GM19023 (cell line): ENCODE measurements at regions not wholly inside any gene's neighbourhood (a gene's known extent, or its start where the extent isn't known, plus 50 kb on each side); places are given as distances from the start of the nearest gene placed in this dataset.

ENCODE experiments used
- ATAC-seq: cut with Tn5 transposase; IDR thresholded peaks from one replicate; pipeline ENCODE4 v1.9.1; 2021; ENCODE audit warnings: mild to moderate bottlenecking, moderate library complexity; ENCODE audit not compliant: unreplicated experiment

- no peak for ATAC-seq
Observed at GRCh38 chr14:71716041-71716772, 216.0 kb upstream of the RGS6 start.

DNA sequence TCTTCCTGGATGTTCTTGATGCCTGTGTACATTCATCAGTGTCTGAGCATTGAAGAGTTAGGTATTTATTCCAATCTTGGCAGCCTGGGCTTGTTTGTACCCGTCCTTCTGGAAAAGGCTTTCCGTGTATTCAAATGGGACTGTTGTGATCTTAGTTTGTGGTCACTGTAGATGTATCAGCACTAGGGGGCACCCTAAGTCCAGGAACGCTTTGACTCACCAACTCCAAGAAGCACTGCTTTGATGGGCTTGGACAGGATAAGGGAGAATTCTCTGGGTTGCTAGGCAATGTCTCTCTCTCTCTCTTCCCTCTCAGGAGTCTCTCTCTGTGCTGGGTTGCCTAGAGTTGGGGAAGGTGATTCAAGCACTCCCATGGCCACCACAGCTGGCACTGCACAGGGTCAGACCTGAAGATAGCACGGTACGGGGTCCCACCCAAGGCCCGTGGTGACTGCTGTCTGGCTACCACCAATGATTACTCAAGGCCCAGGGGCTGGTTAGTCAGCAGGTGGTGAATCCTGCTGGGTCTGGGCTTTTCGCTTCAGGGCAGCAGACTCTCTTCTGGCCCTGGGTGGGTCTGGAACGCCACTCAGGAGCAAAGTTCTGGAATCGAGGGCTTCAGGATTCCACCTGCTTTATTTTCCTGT lies 211.1 kb upstream of the RGS6 start:
- ATAC-seq, result no peak

- ATAC-seq, result no peak
Observed at GRCh38 chr14:71721791-71722190, 210.4 kb upstream of the RGS6 start.

DNA sequence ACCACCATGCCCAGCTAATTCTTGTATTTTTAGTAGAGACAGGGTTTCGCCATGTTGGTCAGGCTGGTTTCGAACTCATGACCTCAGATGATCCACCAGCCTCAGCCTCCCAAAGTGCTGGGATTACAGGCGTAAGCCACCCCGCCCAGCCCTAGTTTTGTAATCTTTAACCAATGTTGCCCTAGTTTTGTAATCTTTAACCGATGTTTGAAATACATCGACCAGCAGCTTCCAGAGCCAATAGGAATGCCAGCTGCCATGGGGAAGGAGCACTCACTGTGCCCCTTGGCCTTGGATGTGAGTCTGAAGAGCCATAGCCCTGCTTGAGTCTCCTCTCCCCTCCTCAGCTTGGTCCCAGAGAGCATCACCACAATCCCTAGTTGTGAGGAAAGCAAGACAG lies 209.3 kb upstream of the RGS6 start:
- ATAC-seq, result no peak

GRCh38 chr14:71725922-71726579 lies 206.2 kb upstream of the RGS6 start:
- no peak for ATAC-seq

DNA sequence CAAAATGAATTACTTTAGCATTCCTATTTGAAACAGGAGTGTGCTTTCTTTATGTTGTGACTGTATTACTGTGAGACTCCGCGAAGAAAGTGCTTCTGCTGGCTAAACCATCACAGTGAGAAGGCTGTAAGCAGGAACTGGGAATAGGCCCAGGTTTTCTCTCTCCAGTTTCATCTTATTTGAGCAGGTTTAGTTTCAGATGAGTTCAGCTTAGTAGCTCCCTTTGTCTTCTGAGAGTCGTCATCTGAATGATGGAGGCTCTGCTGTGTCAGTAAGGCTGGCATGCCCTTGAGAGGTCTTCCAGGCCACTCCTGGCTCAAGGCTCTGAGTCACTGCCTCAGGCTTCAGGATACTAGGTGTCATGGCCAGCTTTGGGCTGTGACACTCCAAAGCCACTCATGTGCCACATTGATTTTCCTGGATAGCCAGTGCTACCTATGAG lies 205.6 kb upstream of the RGS6 start:
- ATAC-seq, result no peak

DNA sequence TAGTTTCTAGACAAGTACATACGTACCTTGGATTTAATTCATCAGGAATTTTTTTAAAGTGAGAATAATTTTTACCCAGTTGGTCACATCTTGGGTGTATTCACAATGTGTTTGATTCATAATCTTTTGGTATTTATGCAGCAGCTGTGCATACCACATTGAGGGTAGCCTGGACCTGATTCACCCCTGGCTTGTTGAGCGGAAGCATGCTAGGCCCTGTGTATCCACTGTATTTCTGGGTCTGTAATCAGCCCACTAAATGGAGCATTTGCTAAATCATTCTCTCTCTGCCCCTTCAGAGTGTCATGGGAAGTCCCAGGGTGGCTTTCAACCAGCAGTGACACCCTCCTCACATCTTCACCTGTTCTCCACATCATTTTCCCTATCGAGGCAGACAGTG lies 203.8 kb upstream of the RGS6 start:
- ATAC-seq, result no peak

GRCh38 chr14:71729596-71729995 lies 202.6 kb upstream of the RGS6 start:
- no peak for ATAC-seq

GRCh38 chr14:71730471-71730870 lies 201.8 kb upstream of the RGS6 start:
- no peak for ATAC-seq

GRCh38 chr14:71731096-71731495 lies 201.1 kb upstream of the RGS6 start:
- ATAC-seq, result no peak

DNA sequence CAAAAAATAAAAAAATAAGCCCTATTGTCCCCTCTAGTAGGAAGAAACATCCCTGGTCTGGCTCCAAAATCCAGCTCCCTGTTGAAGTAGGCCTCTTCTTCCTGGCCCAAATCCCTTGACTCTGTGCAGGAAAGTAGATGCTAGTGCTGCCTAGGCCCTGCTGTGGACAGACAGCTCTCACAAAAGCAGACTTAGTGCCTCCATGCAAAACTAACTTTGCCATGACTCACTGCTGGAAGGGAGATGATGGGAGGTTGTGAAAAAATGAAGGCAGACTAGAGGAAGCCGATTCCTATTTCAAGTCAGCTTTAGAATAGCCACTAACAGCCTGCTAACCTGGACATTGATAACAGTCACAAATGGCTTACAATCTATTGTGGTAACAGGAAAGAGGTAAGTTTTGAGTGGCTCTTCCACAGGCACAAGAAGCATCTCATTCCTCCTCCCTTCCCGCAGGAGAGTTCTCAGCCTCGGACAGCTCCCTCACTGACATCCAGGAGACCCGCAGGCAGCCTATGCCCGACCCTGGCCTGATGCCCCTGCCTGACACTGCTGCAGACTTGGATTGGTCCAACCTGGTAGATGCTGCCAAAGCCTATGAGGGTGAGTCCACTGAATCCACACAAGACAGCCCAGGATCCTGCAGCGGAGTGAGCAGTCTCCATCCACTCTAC lies 198.9 kb upstream of the RGS6 start:
- no peak for ATAC-seq

DNA sequence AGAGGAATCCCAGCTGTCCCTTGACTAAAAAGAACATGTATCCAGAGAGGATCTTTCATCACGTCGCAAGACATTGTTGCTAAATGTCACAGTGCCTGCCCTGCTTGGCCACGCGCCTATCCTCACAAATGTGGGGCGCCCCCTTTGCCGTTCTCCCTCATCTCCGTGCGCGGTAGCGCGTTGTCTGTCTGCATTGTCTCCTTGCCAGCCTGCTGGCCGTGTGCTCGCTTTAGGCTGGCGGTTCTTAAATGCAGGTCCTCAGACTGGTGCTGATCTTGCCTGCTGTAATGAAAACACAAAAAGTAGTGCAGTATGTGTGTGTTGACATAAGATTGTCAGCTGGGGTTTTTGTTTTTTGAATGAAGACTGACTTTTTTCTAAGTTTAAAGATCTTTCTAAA lies 198.2 kb upstream of the RGS6 start:
- ATAC-seq, result no peak

- no peak for ATAC-seq
Observed at GRCh38 chr14:71734885-71735284, 197.3 kb upstream of the RGS6 start.

DNA sequence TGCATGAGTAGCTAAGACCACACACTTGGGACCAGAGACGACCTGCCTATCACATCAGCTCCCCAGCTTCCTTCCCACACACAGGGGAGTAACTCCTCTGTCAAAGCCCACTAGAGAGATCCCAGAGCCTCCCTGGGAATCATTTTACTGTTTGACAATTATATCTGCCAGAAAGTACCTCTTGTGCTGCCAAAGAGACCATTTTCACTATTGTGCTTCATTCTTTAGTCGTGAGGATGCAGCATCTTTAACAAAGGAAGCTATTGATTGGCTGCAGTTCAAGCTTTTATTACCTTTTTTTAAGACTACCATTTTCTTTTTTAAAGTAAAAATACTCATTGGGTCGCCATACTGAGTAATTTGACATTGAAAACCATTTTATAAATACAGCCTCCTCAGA lies 194.5 kb upstream of the RGS6 start:
- ATAC-seq, result no peak

- no peak for ATAC-seq
Observed at GRCh38 chr14:71739273-71739990, 192.8 kb upstream of the RGS6 start.

GRCh38 chr14:71741241-71741640 lies 191.0 kb upstream of the RGS6 start:
- ATAC-seq, result no peak

DNA sequence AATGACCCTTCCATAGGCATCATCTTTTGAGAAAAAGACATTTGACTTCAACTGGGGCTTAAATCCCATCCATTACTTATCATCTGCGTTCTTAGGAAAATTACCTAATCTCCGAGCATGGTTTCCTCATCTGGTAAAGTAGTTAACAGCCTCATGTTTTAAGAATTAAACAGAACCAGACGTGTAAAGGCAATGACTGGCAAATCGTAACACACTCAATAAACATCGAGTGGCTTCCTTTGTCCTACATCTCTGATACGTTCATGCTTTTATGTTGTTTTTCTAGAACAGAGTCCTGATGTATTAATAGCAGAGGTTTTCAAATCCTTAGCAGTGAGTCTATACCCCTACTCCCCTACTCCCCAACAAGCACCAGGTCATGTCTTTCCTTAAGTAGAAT lies 189.7 kb upstream of the RGS6 start:
- no peak for ATAC-seq

DNA sequence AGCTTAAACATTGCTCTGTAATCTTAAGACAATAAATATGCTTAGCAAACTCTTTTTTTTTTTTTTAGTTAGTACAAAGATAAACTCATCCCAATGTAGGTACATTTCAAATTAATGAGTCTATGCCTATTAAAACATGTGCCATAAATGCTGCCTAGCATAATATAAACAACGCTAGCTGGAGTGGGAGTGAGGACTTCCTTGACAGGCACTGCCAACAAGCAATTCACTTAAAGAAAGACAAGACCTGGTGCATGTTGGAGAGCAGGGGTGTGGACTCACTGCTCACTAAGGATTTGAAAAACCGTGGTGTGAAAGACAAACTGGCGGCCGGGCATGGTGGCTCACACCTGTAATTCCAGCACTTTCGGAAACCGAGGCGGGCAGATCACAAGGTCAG lies 187.2 kb upstream of the RGS6 start:
- no peak for ATAC-seq

DNA sequence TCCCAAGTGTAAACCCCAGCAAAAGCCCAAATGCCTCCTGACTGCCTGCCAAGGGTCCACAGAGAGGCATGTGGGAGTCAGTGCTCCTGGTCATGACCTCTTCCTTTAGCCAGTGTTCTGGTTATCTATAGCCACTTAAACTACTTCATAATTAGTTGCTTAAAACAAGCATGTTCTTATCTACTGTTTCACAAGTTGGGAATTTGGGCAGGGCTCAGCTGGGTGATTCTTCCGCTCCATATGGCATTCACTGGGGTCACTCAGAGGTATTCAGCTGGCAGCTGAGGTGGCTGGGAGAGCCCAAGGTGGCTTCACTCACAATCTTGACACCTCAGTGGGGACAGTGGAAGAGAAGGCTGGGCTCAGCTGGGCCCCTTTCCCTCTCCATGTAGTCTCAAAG lies 184.0 kb upstream of the RGS6 start:
- no peak for ATAC-seq

DNA sequence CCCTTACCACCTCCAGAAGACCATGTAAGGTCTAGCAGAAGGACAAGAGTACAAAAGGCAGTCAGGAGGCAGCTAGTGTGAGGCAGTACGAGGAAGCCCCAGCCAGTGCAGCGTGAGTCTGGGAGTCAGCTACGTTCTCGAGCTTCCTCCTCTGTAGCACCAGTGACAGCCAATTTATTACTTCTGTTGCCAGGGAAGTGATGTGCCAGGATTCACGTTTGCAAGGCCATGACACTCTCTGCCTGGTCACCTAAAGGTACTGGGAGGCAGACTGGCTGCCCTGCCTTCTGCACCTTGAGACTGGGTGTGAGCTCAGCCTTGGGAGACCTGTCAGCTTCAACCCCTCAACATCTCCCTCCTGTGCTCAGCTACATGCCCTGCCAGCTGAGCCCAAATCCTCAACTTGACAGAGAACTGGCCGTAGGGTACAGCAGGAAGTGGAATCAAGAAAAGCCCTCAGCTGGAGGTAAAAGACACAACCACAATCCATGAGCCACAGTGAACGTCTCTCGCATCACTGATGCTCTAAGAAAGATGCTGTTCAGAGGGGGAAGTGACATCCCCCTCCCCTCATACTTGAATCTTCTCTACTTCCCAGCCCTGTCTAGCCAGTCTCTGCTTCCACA lies 182.5 kb upstream of the RGS6 start:
- no peak for ATAC-seq

DNA sequence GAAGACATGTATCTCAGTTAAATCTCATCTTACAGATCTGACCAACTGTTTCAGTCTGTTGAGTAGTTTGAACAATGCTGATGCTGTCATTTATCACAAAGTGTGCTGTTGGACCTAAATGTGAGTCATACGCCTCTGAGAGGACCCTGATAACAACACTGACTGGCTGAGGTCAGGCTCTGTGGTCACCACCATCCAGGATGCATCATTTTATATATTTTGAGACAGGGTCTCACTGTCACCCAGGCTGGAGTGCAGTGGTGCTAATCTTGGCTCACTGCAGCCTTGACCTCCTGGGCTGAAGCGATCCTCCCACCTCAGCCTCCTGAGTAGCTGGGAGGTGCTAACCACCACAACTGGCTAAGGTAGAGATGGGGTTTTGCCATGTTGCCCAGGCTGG lies 181.0 kb upstream of the RGS6 start:
- no peak for ATAC-seq
